K562 (cell line): ENCODE measurements at regions not wholly inside any gene's neighbourhood (a gene's known extent, or its start where the extent isn't known, plus 50 kb on each side); places are given as distances from the start of the nearest gene placed in this dataset.

Source experiments
- ATAC-seq: fragments of 200-7000 bp; cut with Tn5 transposase; 3 replicates; pipeline ENCODE4 v1.9.1; 2020; ENCODE audit warnings: moderate library complexity
- BruUV-seq: library from RNA; stranded (reverse); fragments of 400-500 nt; replicated peaks from 2 replicates; lab custom pipeline; 2021; lab: Mats Ljungman, UMichigan
- CTCF ChIA-PET: fragments of 300-600 bp; formaldehyde crosslinking; extraction: SDS; loops from one replicate; lab custom pipeline; 2021; ENCODE audit warnings: low intra/inter-chr PET ratio; lab: Yijun Ruan, JAX
- POLR2A ChIA-PET: fragments of 300-600, 350-650 bp; sonication (Branson Sonifier 250); formaldehyde crosslinking; extraction: SDS; loops from one replicate; lab custom pipeline; 2021; ENCODE audit warnings: antibody characterized with exemption, inconsistent platforms; lab: Yijun Ruan, JAX
- DNase-seq, 4 experiments: peaks; one replicate each; pipeline versions ENCODE4 v3.0.0 to v3.0.0-alpha.2; 2011 to 2018; ENCODE audit warnings: low spot score in 3 of 4, mixed read lengths in 3 of 4; ENCODE audit errors: extremely low read depth in 1 of 4
- FAIRE-seq: peaks from 2 replicates; lab custom pipeline; 2011; peaks lifted over from hg19 to GRCh38; lab: Jason Lieb, UNC
- H2AFZ ChIP-seq: 2 replicates; pipeline ENCODE4 v1.6.0; 2011; ENCODE audit warnings: low read depth, low read length, control low read depth, inconsistent platforms
- H3K27ac ChIP-seq: fragments of 200-600 bp; 3 replicates; pipeline ENCODE4 v1.8.0; 2011; ENCODE audit warnings: low read depth, mild to moderate bottlenecking, control low read depth, inconsistent platforms, low read length, moderate library complexity, mixed read lengths; ENCODE audit errors: extremely low read depth
- H3K27me3 ChIP-seq, 2 experiments: fragments of 300-600 bp in 1 of 2; 2 replicates in 1 of 2; 3 replicates in 1 of 2; pipeline versions ENCODE4 v1.6.0 to v1.8.0; 2011; ENCODE audit warnings: inconsistent platforms in 2 of 2, low read length in 2 of 2, mild to moderate bottlenecking in 1 of 2, mixed read lengths in 1 of 2, moderate library complexity in 1 of 2; ENCODE audit not compliant: control insufficient read depth in 2 of 2, insufficient read depth in 2 of 2
- H3K36me3 ChIP-seq: fragments of 300-600 bp; 3 replicates; pipeline ENCODE4 v1.8.0; 2011; ENCODE audit warnings: mild to moderate bottlenecking, low read length, inconsistent platforms; ENCODE audit not compliant: control insufficient read depth, insufficient read depth
- H3K4me1 ChIP-seq, 2 experiments: fragments of 200-600 bp in 1 of 2; replicated peaks in 1 of 2; 2 replicates in 1 of 2; 3 replicates in 1 of 2; pipeline versions ENCODE4 v1.5.1 to v1.8.0; 2011; ENCODE audit warnings: inconsistent platforms in 2 of 2, low read length in 2 of 2, mild to moderate bottlenecking in 1 of 2, mixed read lengths in 1 of 2, moderate library complexity in 1 of 2; ENCODE audit not compliant: control insufficient read depth in 2 of 2, insufficient read depth in 2 of 2
- H3K4me2 ChIP-seq: 2 replicates; pipeline ENCODE4 v1.6.1; 2011; ENCODE audit warnings: low read length, control low read depth, inconsistent platforms, mixed read lengths; ENCODE audit not compliant: insufficient read depth
- H3K4me3 ChIP-seq: fragments of 200-600 bp; sonication (generic), shearing (Covaris generic); 2 replicates; pipeline ENCODE4 v1.5.1; 2016; ENCODE audit warnings: control low read depth, inconsistent platforms
- H3K79me2 ChIP-seq: fragments of 200-600 bp; 3 replicates; pipeline ENCODE4 v1.8.0; 2011; ENCODE audit warnings: low read length, inconsistent platforms; ENCODE audit not compliant: control insufficient read depth, insufficient read depth
- H3K9ac ChIP-seq, 2 experiments: 2 replicates each; pipeline versions ENCODE4 v1.6.0 to v1.6.1; 2011; ENCODE audit warnings: low read depth in 2 of 2, low read length in 2 of 2, control low read depth in 1 of 2, inconsistent platforms in 1 of 2, mild to moderate bottlenecking in 1 of 2, mixed read lengths in 1 of 2; ENCODE audit not compliant: insufficient read depth in 1 of 2
- H3K9me1 ChIP-seq: one replicate; pipeline ENCODE4 v1.6.0; 2011; ENCODE audit warnings: inconsistent platforms, mild to moderate bottlenecking, low read length, moderate library complexity; ENCODE audit not compliant: control insufficient read depth, insufficient read depth
- H3K9me3 ChIP-seq: replicated peaks from 2 replicates; pipeline ENCODE4 v1.5.1; 2011; ENCODE audit warnings: low read depth, low read length, inconsistent platforms; ENCODE audit not compliant: control insufficient read depth, insufficient read depth
- H4K20me1 ChIP-seq: replicated peaks from 2 replicates; pipeline ENCODE4 v1.6.1; 2011; ENCODE audit warnings: low read length, inconsistent platforms, mixed read lengths; ENCODE audit not compliant: control insufficient read depth, insufficient read depth
- ARID2 ChIP-seq: fragments of 450-650 bp; IDR thresholded peaks from 2 replicates; pipeline ENCODE4 v1.6.1; 2017; ENCODE audit warnings: antibody characterized with exemption, mild to moderate bottlenecking
- CAMTA2 ChIP-seq: fragments of 250-450 bp; sonication (Bioruptor Pico); conservative IDR thresholded peaks from 2 replicates; pipeline ENCODE4 v1.5.1; 2022
- CBX2 ChIP-seq: fragments of 200-600 bp; sonication (generic); IDR thresholded peaks from one replicate; pipeline ENCODE4 v1.6.1; 2012; ENCODE audit warnings: mild to moderate bottlenecking, low read length, inconsistent platforms; ENCODE audit not compliant: insufficient read depth, poor library complexity, severe bottlenecking
- MCM2 ChIP-seq: fragments of 450-650 bp; IDR thresholded peaks from 2 replicates; pipeline ENCODE4 v1.6.1; 2017; ENCODE audit warnings: low read depth, mild to moderate bottlenecking
- SMARCE1 ChIP-seq: fragments of 450-650 bp; IDR thresholded peaks from 2 replicates; pipeline ENCODE4 v1.7.1; 2016; ENCODE audit warnings: mild to moderate bottlenecking
- ZC3H8 ChIP-seq: fragments of 450-650 bp; IDR thresholded peaks from 2 replicates; pipeline ENCODE4 v1.6.1; 2017
- ZNF134 ChIP-seq: fragments of 250-450 bp; sonication (Bioruptor Pico); conservative IDR thresholded peaks from 2 replicates; pipeline ENCODE4 v1.4.0; 2020
- WGBS: fragments of 100-300 bp; shearing (Covaris generic); methylation state at CpG from one replicate; pipeline ENCODE4 v1.1.6; 2016; ENCODE audit warnings: low coverage, mixed read lengths; ENCODE audit not compliant: insufficient coverage; ENCODE audit errors: missing lambda C conversion rate; 5-methylcytosine and 5-hydroxymethylcytosine counted together
- in situ Hi-C: fragments of 300-500 bp; cut with MboI; formaldehyde crosslinking; loops from 4 replicates; pipeline ENCODE4 v1.15.0; 2018; ENCODE audit warnings: inconsistent platforms, mixed read lengths
- intact Hi-C: fragments of 100-400 bp; cut with micrococcal nuclease; formaldehyde crosslinking; loops from 2 replicates; pipeline ENCODE4 v1.14.2; 2022

DNA sequence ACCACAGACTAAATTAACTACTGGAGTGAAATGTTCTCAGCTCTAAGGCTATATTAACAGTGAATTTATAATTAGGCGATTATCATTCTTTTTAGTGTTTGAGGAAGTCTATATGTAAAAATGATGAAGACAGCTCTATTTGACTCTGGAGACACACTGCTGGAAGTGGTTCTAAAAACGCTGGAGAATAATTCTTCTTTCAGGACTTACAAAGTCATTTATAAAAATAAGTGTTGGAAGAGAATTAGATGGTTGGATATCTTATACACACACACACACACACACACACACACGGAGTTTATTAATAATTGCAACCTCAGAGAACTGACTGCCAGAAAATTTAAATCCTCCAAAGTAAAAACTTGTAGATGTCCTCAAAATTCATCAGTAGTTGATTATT, 1171.3 kb downstream of the EFNB2 start:
- POLR2A ChIA-PET: no interaction called here
- Histone ChIP-seq H3K9ac (no peak overlapping the region), H3K4me2 (no peak overlapping the region), H3K4me1 (no peaks in the 10 kb centered on the region), H2AFZ (no peak overlapping the region), H3K79me2 (no peaks in the 10 kb centered on the region), H3K9me3 (no peaks in the 10 kb centered on the region), H3K27me3 (no peaks in the 10 kb centered on the region), H3K9me1 (no peaks in the 10 kb centered on the region), H4K20me1 (no peaks in the 10 kb centered on the region), H3K27ac (no peak overlapping the region), H3K4me3 (no peak overlapping the region), H3K36me3 (no peaks in the 10 kb centered on the region)
- ATAC-seq (no peak), DNase-seq (no peak), FAIRE-seq (no peak)
- intact Hi-C loops (no loop called here), in situ Hi-C loops (no loop called here)
- WGBS: 0% methylated on average over 3 of the region's 3 CpGs
- BruUV-seq: no TSS peak
- TF ChIP-seq ZNF134 (no peak), CAMTA2 (no peak), SMARCE1 (no peak)
- CTCF ChIA-PET: no interaction called here

DNA sequence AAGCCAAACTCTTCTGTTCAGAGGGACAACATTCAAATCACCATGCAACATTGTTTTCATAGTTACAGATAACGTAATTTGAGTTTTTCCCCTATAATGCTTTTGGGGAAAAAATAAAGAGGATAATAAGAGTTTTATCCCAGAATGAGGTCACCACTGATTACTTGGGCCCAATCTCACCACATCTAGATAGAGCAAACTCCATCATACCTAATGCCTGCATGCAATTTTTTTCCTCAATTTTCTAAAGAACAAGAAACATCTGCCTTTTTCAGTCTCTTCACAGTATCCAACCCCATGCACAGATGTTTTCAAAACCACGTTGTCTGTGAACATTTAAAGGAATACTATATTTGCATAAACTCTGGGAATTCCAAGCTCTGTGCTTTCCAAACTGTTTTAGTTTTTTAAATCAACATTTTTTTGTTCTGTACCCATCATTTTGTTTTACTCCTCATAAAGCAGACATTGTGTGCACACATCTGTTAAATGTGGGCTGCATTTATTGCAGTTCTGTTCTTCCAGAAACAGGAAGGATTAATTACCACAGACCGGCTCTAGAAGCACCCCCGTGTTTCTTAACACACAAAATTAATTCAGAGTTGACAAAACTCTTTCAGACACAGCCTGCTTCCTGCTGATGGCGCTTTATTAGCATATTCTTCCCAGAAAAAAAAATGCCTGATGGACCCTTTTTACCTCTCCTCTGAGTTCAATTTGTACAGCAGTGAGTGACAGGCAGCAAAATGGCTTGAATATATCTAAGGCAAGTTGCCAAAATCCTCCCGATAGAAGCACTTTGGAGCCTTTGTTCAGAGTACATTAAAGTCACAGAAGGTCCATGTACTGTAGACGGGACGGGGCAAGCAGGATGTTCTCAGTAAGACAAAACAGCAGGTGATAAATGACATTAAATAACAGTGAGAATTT, 1171.9 kb downstream of the EFNB2 start:
- ChIA-PET POLR2A (no interaction called here), CTCF (no interaction called here)
- no peak overlapping the region for H3K4me3 ChIP-seq
- no peaks in the 10 kb centered on the region for H4K20me1 ChIP-seq
- intact Hi-C loops (no loop called here), in situ Hi-C loops (no loop called here)
- no peak overlapping the region for H3K4me2 ChIP-seq
- BruUV-seq: no TSS peak
- no peaks in the 10 kb centered on the region for H3K9me3 ChIP-seq
- no peaks in the 10 kb centered on the region for H3K79me2 ChIP-seq
- TF ChIP-seq CBX2 (no peak), MCM2 (no peak), ARID2 (no peak), ZC3H8 (no peak)
- WGBS: under 1% methylated on average over 8 of the region's 8 CpGs
- DNase-seq: no peak
- no peaks in the 10 kb centered on the region for H3K36me3 ChIP-seq
- ATAC-seq: no peak
- no peak overlapping the region for H2AFZ ChIP-seq
- H3K27me3 ChIP-seq: no peaks in the 10 kb centered on the region
- H3K9ac ChIP-seq: no peak overlapping the region
- H3K4me1 ChIP-seq: no peaks in the 10 kb centered on the region
- H3K9me1 ChIP-seq: no peaks in the 10 kb centered on the region
- FAIRE-seq: no peak
- no peak overlapping the region for H3K27ac ChIP-seq
